Ishikawa (cell line): ENCODE measurements at regions not wholly inside any gene's neighbourhood (a gene's known extent, or its start where the extent isn't known, plus 50 kb on each side); places are given as distances from the start of the nearest gene placed in this dataset.

Experiments used
- CEBPB ChIP-seq: IDR thresholded peaks from 2 replicates; pipeline ENCODE4 v1.6.1; 2012
- NFIC ChIP-seq: IDR thresholded peaks from 2 replicates; pipeline ENCODE4 v1.6.1; 2012
- TAF1 ChIP-seq: IDR thresholded peaks from 2 replicates; pipeline ENCODE4 v1.6.1; 2012; ENCODE audit warnings: low read depth, mild to moderate bottlenecking
- TF ChIP-seq, protein P1 (sequence below): IDR thresholded peaks from 2 replicates; pipeline ENCODE4 v1.6.1; 2012; ENCODE audit warnings: low read depth, mild to moderate bottlenecking

DNA sequence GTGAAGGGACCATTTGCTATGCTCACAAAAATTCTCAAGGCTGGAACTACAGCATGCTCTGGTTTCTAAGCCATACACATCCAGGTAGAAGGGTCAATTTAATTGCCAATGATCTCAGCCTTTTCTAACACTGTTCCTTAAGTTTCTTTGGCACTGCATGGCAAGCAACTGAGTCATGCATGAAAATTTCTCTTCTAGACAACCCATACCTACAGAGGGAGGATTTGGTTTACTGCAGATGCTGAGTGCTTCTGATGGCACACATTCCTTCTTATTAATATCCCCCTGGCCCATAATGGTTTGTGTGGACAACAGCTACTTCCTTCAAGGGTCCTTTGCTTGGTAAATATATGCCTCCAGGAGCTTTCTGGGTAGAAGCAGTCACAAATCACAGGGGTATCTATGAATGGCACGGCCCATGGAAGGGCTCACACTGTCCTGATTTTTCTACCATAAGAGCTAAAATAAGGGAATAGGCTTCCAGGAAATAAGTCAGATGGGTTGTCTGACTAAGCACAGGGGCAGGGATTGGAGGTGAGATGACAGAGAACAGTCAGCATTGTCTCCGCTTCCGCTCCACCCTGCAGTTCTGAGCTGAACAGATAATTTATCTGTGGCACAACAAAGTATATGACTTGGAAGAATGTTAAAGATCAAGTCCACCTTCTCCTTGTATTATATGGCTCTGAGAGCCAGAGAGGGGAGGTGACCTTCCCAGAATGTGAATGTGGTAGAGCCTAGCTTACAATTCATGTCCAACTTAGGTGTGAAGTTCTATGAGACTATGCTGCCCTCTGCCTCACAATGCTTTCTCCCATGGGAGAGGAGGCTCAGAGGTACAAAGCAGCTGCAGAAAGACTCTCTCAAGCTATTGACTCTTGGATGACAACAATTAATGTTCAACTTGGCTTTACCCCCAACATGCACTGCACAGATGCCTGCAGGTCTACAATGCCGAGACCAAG lies 199.2 kb upstream of the TNP1 start:
- TF ChIP-seq TAF1, result no peak
- TF ChIP-seq, protein P1, sequence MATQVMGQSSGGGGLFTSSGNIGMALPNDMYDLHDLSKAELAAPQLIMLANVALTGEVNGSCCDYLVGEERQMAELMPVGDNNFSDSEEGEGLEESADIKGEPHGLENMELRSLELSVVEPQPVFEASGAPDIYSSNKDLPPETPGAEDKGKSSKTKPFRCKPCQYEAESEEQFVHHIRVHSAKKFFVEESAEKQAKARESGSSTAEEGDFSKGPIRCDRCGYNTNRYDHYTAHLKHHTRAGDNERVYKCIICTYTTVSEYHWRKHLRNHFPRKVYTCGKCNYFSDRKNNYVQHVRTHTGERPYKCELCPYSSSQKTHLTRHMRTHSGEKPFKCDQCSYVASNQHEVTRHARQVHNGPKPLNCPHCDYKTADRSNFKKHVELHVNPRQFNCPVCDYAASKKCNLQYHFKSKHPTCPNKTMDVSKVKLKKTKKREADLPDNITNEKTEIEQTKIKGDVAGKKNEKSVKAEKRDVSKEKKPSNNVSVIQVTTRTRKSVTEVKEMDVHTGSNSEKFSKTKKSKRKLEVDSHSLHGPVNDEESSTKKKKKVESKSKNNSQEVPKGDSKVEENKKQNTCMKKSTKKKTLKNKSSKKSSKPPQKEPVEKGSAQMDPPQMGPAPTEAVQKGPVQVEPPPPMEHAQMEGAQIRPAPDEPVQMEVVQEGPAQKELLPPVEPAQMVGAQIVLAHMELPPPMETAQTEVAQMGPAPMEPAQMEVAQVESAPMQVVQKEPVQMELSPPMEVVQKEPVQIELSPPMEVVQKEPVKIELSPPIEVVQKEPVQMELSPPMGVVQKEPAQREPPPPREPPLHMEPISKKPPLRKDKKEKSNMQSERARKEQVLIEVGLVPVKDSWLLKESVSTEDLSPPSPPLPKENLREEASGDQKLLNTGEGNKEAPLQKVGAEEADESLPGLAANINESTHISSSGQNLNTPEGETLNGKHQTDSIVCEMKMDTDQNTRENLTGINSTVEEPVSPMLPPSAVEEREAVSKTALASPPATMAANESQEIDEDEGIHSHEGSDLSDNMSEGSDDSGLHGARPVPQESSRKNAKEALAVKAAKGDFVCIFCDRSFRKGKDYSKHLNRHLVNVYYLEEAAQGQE, result no peak
- no peak for TF ChIP-seq NFIC
- no peak for TF ChIP-seq CEBPB
